Prostate gland (tissue), 2 donors: ENCODE measurements at regions not wholly inside any gene's neighbourhood (a gene's known extent, or its start where the extent isn't known, plus 50 kb on each side); places are given as distances from the start of the nearest gene placed in this dataset.

ENCODE experiments used
- DNase-seq: peaks from one replicate; pipeline ENCODE4 v3.0.0-alpha.2; 2019; ENCODE audit warnings: low spot score
- H3K27ac ChIP-seq, 2 donors: fragments of 200-600 bp; sonication (generic); 2 replicates each; pipeline ENCODE4 v1.5.1; 2017 to 2019
- H3K27me3 ChIP-seq: fragments of 200-600 bp; sonication (generic); replicated peaks from 2 replicates; pipeline ENCODE4 v1.5.1; 2019; ENCODE audit not compliant: insufficient read depth
- H3K36me3 ChIP-seq, 2 donors: fragments of 200-600 bp; sonication (generic); 1 replicate in 1 of 2; 2 replicates in 1 of 2; pipeline versions ENCODE4 v1.5.1 to v1.8.1; 2017 to 2019
- H3K4me1 ChIP-seq: fragments of 200-600 bp; sonication (generic); replicated peaks from 2 replicates; pipeline ENCODE4 v1.5.1; 2019
- H3K4me3 ChIP-seq, 2 donors: fragments of 200-600 bp; sonication (generic); 2 replicates each; pipeline ENCODE4 v1.5.1; 2017 to 2019
- H3K9me3 ChIP-seq: fragments of 200-600 bp; sonication (generic); 2 replicates; pipeline ENCODE4 v1.5.1; 2017
- POLR2A ChIP-seq: fragments of 450-650 bp; IDR thresholded peaks from one replicate; pipeline ENCODE4 v1.6.1; 2016; ENCODE audit warnings: antibody characterized with exemption, mild to moderate bottlenecking
- POLR2AphosphoS5 ChIP-seq: sonication (generic); formaldehyde crosslinking; IDR thresholded peaks from one replicate; pipeline ENCODE4 v1.6.1; 2017; ENCODE audit warnings: antibody characterized with exemption
- WGBS: methylation state at CpG from one replicate; pipeline ENCODE4 v1.1.5; 2018; 5-methylcytosine and 5-hydroxymethylcytosine counted together
- intact Hi-C: fragments of 100-400 bp; cut with DNase I; formaldehyde crosslinking; loops from one replicate; pipeline ENCODE4 v1.14.2; 2022
- small RNA-seq, 2 donors: library from RNA; depleted of rRNA; stranded (forward); fragments of <200 nt; gene quantifications; one replicate each; pipeline ENCODE3, GENCODE V24; 2016
- TF ChIP-seq, protein P1 (sequence below), 4 experiments: fragments of 200-600 bp in 2 of 4; fragments of 450-650 bp in 2 of 4; sonication (generic) in 2 of 4; IDR thresholded peaks; 1 replicate in 3 of 4; 2 replicates in 1 of 4; pipeline ENCODE4 v1.5.1; 2016 to 2019; ENCODE audit warnings: antibody characterized with exemption in 4 of 4, mild to moderate bottlenecking in 2 of 4, moderate library complexity in 2 of 4

DNA sequence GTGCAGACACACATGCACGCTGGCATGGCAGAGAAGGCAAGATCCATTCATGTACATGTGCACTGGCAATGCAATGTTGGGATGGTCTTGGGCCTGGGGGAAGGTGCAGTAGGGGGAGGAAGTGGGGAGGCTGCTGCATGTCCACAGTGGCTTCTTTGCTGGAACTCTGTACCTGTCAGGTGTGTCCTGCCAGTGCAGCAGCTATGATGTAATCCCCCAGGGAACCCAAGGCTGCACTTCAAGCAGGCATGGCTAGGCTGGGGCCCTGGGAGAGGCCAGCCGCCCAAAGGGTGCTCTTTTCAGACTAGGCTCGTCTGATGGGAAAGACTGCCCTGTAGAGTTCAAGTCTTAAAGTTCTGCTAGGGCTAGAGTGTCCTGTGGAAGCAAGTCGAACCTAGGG is 1304.0 kb downstream of the FAM133A start:
- no peaks in the 10 kb centered on the region for H3K27me3 ChIP-seq

More for the DNA sequence above, 1304.0 kb downstream of the FAM133A start:
- 64% methylated on average over 2 of the region's 4 CpGs for WGBS
- Histone ChIP-seq H3K4me1 (no peaks in the 10 kb centered on the region), H3K36me3 (no peaks in the 10 kb centered on the region), H3K27ac (no peak overlapping the region), H3K4me3 (no peak overlapping the region), H3K9me3 (no peaks in the 10 kb centered on the region)
- intact Hi-C loops, result no loop called here
- no peak for DNase-seq
- TF ChIP-seq POLR2AphosphoS5 (no peak), POLR2A (no peak)
- TF ChIP-seq, protein P1, sequence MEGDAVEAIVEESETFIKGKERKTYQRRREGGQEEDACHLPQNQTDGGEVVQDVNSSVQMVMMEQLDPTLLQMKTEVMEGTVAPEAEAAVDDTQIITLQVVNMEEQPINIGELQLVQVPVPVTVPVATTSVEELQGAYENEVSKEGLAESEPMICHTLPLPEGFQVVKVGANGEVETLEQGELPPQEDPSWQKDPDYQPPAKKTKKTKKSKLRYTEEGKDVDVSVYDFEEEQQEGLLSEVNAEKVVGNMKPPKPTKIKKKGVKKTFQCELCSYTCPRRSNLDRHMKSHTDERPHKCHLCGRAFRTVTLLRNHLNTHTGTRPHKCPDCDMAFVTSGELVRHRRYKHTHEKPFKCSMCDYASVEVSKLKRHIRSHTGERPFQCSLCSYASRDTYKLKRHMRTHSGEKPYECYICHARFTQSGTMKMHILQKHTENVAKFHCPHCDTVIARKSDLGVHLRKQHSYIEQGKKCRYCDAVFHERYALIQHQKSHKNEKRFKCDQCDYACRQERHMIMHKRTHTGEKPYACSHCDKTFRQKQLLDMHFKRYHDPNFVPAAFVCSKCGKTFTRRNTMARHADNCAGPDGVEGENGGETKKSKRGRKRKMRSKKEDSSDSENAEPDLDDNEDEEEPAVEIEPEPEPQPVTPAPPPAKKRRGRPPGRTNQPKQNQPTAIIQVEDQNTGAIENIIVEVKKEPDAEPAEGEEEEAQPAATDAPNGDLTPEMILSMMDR (IDR thresholded peaks at IDR 0.05), result no peak

Small RNA genes lying in the stretch of these regions (small RNA-seq; reads per million reads assigned to genes)
- gene RF00019, result 0 reads per million in 2 donors
